H1 (cell line): ENCODE measurements at regions not wholly inside any gene's neighbourhood (a gene's known extent, or its start where the extent isn't known, plus 50 kb on each side); places are given as distances from the start of the nearest gene placed in this dataset.

Experiments used
- CTCF ChIA-PET: fragments of 300-600 bp; sonication (Branson Sonifier 250); formaldehyde crosslinking; loops from one replicate; lab custom pipeline; 2021; ENCODE audit not compliant: partially characterized antibody; lab: Charles Lee
- POLR2A ChIA-PET: fragments of 300-600 bp; sonication (Branson Sonifier 250); formaldehyde crosslinking; loops from one replicate; lab custom pipeline; 2021; ENCODE audit warnings: inconsistent platforms; ENCODE audit not compliant: partially characterized antibody; lab: Charles Lee
- DNase-seq, 2 experiments: peaks; one replicate each; pipeline versions ENCODE4 v3.0.0 to v3.0.0-alpha.2; 2010 to 2022; ENCODE audit warnings: low spot score in 2 of 2, low read depth in 1 of 2, mixed read lengths in 1 of 2
- FAIRE-seq: peaks from 2 replicates; lab custom pipeline; 2011; peaks lifted over from hg19 to GRCh38; lab: Jason Lieb, UNC
- H2AFZ ChIP-seq: 2 replicates; pipeline ENCODE4 v1.8.1; 2012; ENCODE audit warnings: low read length, inconsistent platforms
- H2AK5ac ChIP-seq: 2 replicates; pipeline ENCODE4 v1.6.1; 2013; ENCODE audit warnings: low read depth, low read length
- H2BK120ac ChIP-seq: replicated peaks from 2 replicates; pipeline ENCODE3; 2013; ENCODE audit warnings: low read depth, low read length, inconsistent platforms
- H2BK12ac ChIP-seq: 2 replicates; pipeline ENCODE4 v1.6.1; 2013; ENCODE audit warnings: low read depth, low read length
- H2BK15ac ChIP-seq: 2 replicates; pipeline ENCODE4 v1.6.1; 2013; ENCODE audit warnings: low read length
- H2BK20ac ChIP-seq: 2 replicates; pipeline ENCODE4 v1.6.1; 2013; ENCODE audit warnings: low read length
- H2BK5ac ChIP-seq: 2 replicates; pipeline ENCODE4 v1.6.1; 2013; ENCODE audit warnings: low read depth, low read length
- H3K14ac ChIP-seq: 2 replicates; pipeline ENCODE4 v1.6.1; 2013; ENCODE audit warnings: inconsistent platforms; ENCODE audit not compliant: insufficient read length
- H3K18ac ChIP-seq: 2 replicates; pipeline ENCODE4 v1.6.1; 2013; ENCODE audit warnings: low read length; ENCODE audit errors: extremely low read depth
- H3K23ac ChIP-seq: 2 replicates; pipeline ENCODE4 v1.6.1; 2013; ENCODE audit warnings: inconsistent platforms; ENCODE audit not compliant: insufficient read length
- H3K23me2 ChIP-seq: 2 replicates; pipeline ENCODE4 v1.6.1; 2013; ENCODE audit warnings: low read depth, low read length
- H3K27ac ChIP-seq: 2 replicates; pipeline ENCODE4 v1.6.1; 2011; ENCODE audit warnings: low read depth, low read length, inconsistent platforms
- H3K27me3 ChIP-seq, 4 experiments: replicated peaks in 1 of 4; 1 replicate in 1 of 4; 2 replicates in 3 of 4; pipeline versions ENCODE4 v1.6.1 to v1.8.1; 2011 to 2013; ENCODE audit warnings: low read length in 3 of 4, mild to moderate bottlenecking in 3 of 4, inconsistent platforms in 2 of 4, mixed read lengths in 2 of 4, moderate library complexity in 1 of 4; ENCODE audit not compliant: control insufficient read depth in 3 of 4, insufficient read depth in 3 of 4; ENCODE audit errors: extremely low read depth in 1 of 4
- H3K36me3 ChIP-seq, 4 experiments: 2 replicates each; pipeline versions ENCODE4 v1.6.1 to v1.8.1; 2011 to 2013; ENCODE audit warnings: mild to moderate bottlenecking in 4 of 4, low read length in 3 of 4, moderate library complexity in 2 of 4, control low read depth in 1 of 4, inconsistent platforms in 1 of 4; ENCODE audit not compliant: insufficient read depth in 4 of 4, control insufficient read depth in 2 of 4
- H3K4ac ChIP-seq: replicated peaks from 2 replicates; pipeline ENCODE3; 2013; ENCODE audit warnings: low read length, low read depth, mixed read lengths, inconsistent platforms; ENCODE audit not compliant: insufficient read length
- H3K4me1 ChIP-seq, 4 experiments: replicated peaks in 1 of 4; 1 replicate in 1 of 4; 2 replicates in 3 of 4; pipeline versions ENCODE4 v1.6.1 to v1.8.1; 2011 to 2013; ENCODE audit warnings: low read length in 3 of 4, inconsistent platforms in 2 of 4, mixed read lengths in 1 of 4; ENCODE audit not compliant: insufficient read depth in 4 of 4, control insufficient read depth in 3 of 4
- H3K4me2 ChIP-seq, 2 experiments: 2 replicates each; pipeline versions ENCODE4 v1.6.1 to v1.8.1; 2011 to 2013; ENCODE audit warnings: low read depth in 2 of 2, low read length in 2 of 2, control low read depth in 1 of 2, inconsistent platforms in 1 of 2, mild to moderate bottlenecking in 1 of 2; ENCODE audit not compliant: insufficient read depth in 1 of 2
- H3K4me3 ChIP-seq, 4 experiments: fragments of 200-600, 300-600 bp in 1 of 4; sonication (generic), shearing (Covaris generic), sonication (Bioruptor Twin) in 1 of 4; 2 replicates each; pipeline versions ENCODE4 v1.5.1 to v1.8.1; 2011 to 2016; ENCODE audit warnings: low read length in 4 of 4, low read depth in 3 of 4, control low read depth in 2 of 4, inconsistent platforms in 2 of 4, mild to moderate bottlenecking in 2 of 4, mixed read lengths in 1 of 4, moderate library complexity in 1 of 4; ENCODE audit not compliant: insufficient read depth in 2 of 4; ENCODE audit errors: extremely low read depth in 1 of 4
- H3K56ac ChIP-seq: replicated peaks from 2 replicates; pipeline ENCODE3; 2013; ENCODE audit warnings: low read depth, mild to moderate bottlenecking, mixed read lengths, low read length, inconsistent platforms; ENCODE audit not compliant: insufficient read length
- H3K79me1 ChIP-seq: 2 replicates; pipeline ENCODE4 v1.6.1; 2013; ENCODE audit warnings: low read depth, low read length, control low read depth
- H3K79me2 ChIP-seq, 2 experiments: 2 replicates each; pipeline versions ENCODE4 v1.6.1 to v1.8.1; 2012 to 2013; ENCODE audit warnings: low read length in 2 of 2, mild to moderate bottlenecking in 2 of 2, inconsistent platforms in 1 of 2; ENCODE audit not compliant: insufficient read depth in 2 of 2, control insufficient read depth in 1 of 2
- H3K9ac ChIP-seq, 4 experiments: replicated peaks in 1 of 4; 1 replicate in 1 of 4; 2 replicates in 3 of 4; pipeline versions ENCODE4 v1.6.1 to v1.8.1; 2011 to 2013; ENCODE audit warnings: low read depth in 3 of 4, low read length in 3 of 4, control low read depth in 2 of 4, mild to moderate bottlenecking in 2 of 4, moderate library complexity in 2 of 4, inconsistent platforms in 1 of 4; ENCODE audit errors: extremely low read depth in 1 of 4
- H3K9me3 ChIP-seq, 2 experiments: 2 replicates each; pipeline versions ENCODE4 v1.6.1 to v1.8.1; 2012 to 2013; ENCODE audit warnings: mild to moderate bottlenecking in 2 of 2, moderate library complexity in 2 of 2, control low read depth in 1 of 2, inconsistent platforms in 1 of 2, low read depth in 1 of 2, low read length in 1 of 2, mixed read lengths in 1 of 2; ENCODE audit not compliant: insufficient read depth in 2 of 2
- H4K20me1 ChIP-seq, 2 experiments: replicated peaks in 1 of 2; 2 replicates each; pipeline versions ENCODE3 to v1.8.1; 2011 to 2013; ENCODE audit warnings: inconsistent platforms in 2 of 2, low read length in 2 of 2, mild to moderate bottlenecking in 1 of 2; ENCODE audit not compliant: insufficient read depth in 2 of 2, control insufficient read depth in 1 of 2
- H4K5ac ChIP-seq: 2 replicates; pipeline ENCODE4 v1.6.1; 2013; ENCODE audit warnings: low read length, low read depth, mixed read lengths, inconsistent platforms; ENCODE audit not compliant: insufficient read length
- H4K8ac ChIP-seq: 2 replicates; pipeline ENCODE4 v1.8.0; 2013; ENCODE audit warnings: mild to moderate bottlenecking, moderate library complexity, low read length, inconsistent platforms; ENCODE audit not compliant: insufficient read depth; ENCODE audit errors: extremely low read depth
- H4K91ac ChIP-seq: replicated peaks from 2 replicates; pipeline ENCODE3; 2013; ENCODE audit warnings: low read length, mixed read lengths, inconsistent platforms; ENCODE audit not compliant: insufficient read length
- RXRA ChIP-seq: IDR thresholded peaks from 2 replicates; pipeline ENCODE4 v1.6.1; 2011; ENCODE audit warnings: low read depth, mild to moderate bottlenecking, low read length, moderate library complexity; ENCODE audit not compliant: insufficient read depth
- WGBS, 2 experiments: shearing (Covaris generic) in 1 of 2; methylation state at CpG; one replicate each; pipeline versions ENCODE4 v1.1.6 to v1.1.7; 2013 to 2015; ENCODE audit warnings: low lambda C conversion rate in 2 of 2, mixed read lengths in 2 of 2, inconsistent platforms in 1 of 2, low coverage in 1 of 2, missing lambda C conversion rate in 1 of 2; ENCODE audit not compliant: insufficient replicate concordance in 2 of 2, insufficient coverage in 1 of 2, insufficient read length in 1 of 2; ENCODE audit errors: extremely low coverage in 1 of 2, missing lambda C conversion rate in 1 of 2; 5-methylcytosine and 5-hydroxymethylcytosine counted together

- H3K14ac ChIP-seq, result no peak overlapping the region
- DNase-seq (no peak), FAIRE-seq (no peak)
- CTCF ChIA-PET, result interaction anchor here (1.4 to 1.9 kb wide), 3 partner anchors 15 to 324 kb away, joined by 3 to 8 read pairs (median 3); no protein-coding TSS in a partner anchor
- no peak overlapping the region for H3K4me3 ChIP-seq
- no peak overlapping the region for H3K4me2 ChIP-seq
- no peak overlapping the region for H2AFZ ChIP-seq
- whole genome bisulfite sequencing, 2 experiments, result 88% methylated on average over 3 of the region's 3 CpGs; no CpG with 5 or more reads in 1 of the 2 experiments
- H3K23ac ChIP-seq, result no peak overlapping the region
- no peak overlapping the region for H2BK120ac ChIP-seq
- no peak overlapping the region for H2BK5ac ChIP-seq
- H3K79me2 ChIP-seq, result no peaks in the 10 kb centered on the region
- POLR2A ChIA-PET, result no interaction called here
- H3K4ac ChIP-seq, result no peak overlapping the region
- H4K91ac ChIP-seq, result no peak overlapping the region
- H4K5ac ChIP-seq, result no peak overlapping the region
- H2BK12ac ChIP-seq, result no peak overlapping the region
- H4K8ac ChIP-seq, result no peak overlapping the region
- H3K56ac ChIP-seq, result no peak overlapping the region
- no peak for TF ChIP-seq RXRA
- no peaks in the 10 kb centered on the region for H3K9me3 ChIP-seq
- no peak overlapping the region for H2AK5ac ChIP-seq
- no peaks in the 10 kb centered on the region for H3K4me1 ChIP-seq
- H3K27ac ChIP-seq, result no peak overlapping the region
- no peak overlapping the region for H3K18ac ChIP-seq
- H4K20me1 ChIP-seq, result no peaks in the 10 kb centered on the region
- no peak overlapping the region for H2BK15ac ChIP-seq
- no peaks in the 10 kb centered on the region for H3K27me3 ChIP-seq
- no peak overlapping the region for H2BK20ac ChIP-seq
- no peaks in the 10 kb centered on the region for H3K23me2 ChIP-seq
- no peaks in the 10 kb centered on the region for H3K36me3 ChIP-seq
- H3K9ac ChIP-seq, result no peak overlapping the region
- no peaks in the 10 kb centered on the region for H3K79me1 ChIP-seq
These were observed 402.2 kb downstream of the AASDHPPT start for GRCh38 chr11:106479646-106480045.
